Activated CD4-positive, alpha-beta T cell treated with anti-CD3 and anti-CD28 coated beads, Interleukin-2, amount 50 U/mL, for 24 hours (primary cell): ENCODE measurements at regions not wholly inside any gene's neighbourhood (a gene's known extent, or its start where the extent isn't known, plus 50 kb on each side); places are given as distances from the start of the nearest gene placed in this dataset.

Experiments used
- DNase-seq, 2 donors: peaks; one replicate each; pipeline ENCODE4 v3.0.0-alpha.2; 2020; ENCODE audit warnings: low read depth in 1 of 2, low spot score in 1 of 2

DNA sequence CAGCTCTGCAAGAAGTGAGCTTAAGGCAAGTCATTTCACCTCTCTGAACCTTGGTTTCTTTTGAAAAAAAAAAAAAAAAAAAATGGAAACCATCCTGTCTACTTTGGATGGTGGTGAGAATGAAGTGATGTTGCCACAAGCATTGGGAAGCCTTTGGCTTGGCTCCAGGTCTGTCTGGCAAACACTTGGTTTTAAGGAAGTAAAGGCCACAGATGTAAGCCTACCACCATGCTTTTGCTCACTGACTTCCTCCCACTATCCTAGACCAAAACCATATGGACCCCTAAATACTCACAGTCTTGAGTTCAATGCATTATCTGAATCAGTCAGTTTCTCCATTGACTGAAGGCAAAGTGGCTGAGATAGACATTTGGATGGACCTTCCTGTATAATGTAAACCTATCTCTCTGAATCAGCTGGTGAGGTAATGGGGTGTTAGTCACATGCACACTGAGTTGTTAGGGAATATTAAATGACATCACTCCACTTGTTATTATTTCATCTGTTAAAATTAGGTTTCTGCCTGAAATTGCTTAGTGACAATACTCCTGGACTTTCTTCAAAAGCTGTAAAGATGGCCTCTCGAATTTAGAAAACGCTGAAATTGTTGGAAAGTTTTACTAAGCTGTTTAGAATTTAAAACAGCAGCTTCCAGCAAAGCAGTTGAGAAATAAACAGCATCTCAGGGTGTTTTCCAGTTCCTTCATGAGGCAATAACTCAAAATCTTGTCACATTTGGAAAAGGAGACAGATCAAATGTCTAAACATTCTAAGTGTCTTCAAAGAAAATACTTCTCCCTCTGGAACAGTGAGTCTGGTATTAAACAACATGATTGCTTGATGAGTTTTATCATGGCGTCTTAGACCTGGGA, 833.5 kb downstream of the DHX35 start:
- DNase-seq = no peak

GRCh38 chr20:39792334-39792733, 830.2 kb downstream of the DHX35 start:
- DNase-seq = no peak

DNA sequence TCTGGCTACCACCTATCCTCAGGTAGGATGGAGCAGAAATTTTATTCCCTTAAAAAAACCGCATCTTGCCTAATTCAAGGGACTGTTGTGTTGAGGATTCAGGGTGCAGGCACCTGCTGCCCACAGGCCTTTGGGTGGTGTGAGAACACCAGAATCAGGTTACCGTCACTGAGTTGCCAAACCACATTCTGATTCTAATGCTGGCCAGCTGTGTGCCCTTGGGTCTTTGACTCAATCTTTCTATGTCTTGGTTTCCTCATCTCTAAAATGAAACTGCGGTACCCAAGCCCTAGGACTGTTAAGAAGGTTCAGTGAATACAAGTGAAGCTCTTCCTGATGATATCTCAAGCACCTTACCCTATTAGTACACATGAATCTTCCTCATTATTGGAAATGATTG, 827.3 kb downstream of the DHX35 start:
- no peak for DNase-seq

- no peak for DNase-seq
Measured at GRCh38 chr20:39785252-39785917, 823.2 kb downstream of the DHX35 start.

GRCh38 chr20:39784693-39785092, 822.5 kb downstream of the DHX35 start:
- no peak for DNase-seq

DNA sequence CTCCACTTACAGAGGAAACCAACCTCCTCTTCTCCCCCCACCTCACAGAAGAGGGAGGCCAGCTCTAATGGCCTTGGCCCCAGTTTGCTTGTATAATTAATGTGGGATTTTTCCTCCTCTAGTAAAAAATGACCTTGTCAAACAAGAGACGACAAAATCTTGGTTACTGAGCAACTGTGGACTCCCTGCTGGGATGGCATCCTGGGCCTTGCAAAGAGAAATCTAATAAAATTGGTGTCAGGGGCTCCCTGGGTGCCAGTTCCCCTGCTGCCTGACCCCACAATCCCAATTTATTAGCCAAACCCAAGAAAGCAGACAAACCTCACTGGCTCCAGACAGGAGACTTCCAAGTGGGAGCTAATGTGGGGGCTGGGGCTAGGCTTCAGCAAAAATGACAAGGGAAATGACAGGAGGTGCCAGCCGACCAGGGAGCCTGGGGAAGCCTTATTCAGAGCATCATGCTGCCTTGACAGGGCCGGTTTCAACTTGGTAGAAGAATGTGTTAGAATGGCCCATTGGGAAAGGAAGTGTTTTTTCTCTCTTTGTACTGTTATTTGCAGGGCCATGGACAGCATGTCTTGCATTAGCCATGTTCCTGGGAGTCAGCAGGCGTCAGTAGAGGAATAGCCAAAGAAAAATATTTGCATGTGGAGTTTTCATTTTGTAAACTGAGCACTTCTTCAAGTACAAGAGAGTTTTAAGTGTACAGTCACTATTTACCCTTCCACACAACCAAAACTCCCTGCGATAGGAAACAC, 816.9 kb downstream of the DHX35 start:
- DNase-seq = no peak

GRCh38 chr20:39778431-39778830, 816.3 kb downstream of the DHX35 start:
- DNase-seq = no peak

DNA sequence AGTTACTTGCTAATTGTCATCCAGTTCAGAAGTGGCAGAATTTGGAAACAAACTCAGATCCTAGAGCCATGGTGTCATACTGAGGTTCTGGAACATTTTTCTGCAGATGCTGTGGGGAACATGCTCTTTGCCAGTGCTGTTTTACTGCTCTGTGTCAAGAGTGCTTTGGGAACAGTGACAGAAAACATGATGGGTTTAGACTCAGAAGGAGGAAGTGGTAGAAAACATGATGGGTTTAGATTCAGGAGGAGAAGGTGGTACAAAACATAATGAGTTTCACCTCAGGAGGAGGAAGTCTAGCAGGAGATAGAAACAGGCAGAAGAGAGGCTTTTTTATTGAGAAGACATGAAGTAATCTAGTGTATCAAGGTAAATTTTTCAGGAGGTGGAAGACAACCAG, 815.5 kb downstream of the DHX35 start:
- no peak for DNase-seq

DNA sequence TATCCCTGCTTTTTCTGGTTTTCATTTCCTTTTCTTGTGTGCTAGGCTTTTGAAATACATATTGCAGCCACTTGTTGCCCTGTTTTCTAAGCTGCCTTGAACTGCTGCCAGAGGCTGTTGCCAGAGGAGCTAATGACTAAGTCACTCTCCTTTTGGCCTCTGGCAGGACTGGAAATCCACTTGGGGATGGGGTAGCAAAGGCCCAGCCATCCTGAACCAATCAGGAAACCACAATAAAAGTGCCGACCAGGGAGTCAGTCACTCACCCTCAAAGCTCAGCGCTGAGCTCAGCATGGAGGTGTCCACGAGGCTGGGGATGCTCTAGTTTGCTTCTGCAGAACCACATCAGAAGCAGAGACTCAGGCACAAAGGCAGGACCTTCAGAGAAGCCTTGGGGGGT, 813.0 kb downstream of the DHX35 start:
- DNase-seq = no peak

DNA sequence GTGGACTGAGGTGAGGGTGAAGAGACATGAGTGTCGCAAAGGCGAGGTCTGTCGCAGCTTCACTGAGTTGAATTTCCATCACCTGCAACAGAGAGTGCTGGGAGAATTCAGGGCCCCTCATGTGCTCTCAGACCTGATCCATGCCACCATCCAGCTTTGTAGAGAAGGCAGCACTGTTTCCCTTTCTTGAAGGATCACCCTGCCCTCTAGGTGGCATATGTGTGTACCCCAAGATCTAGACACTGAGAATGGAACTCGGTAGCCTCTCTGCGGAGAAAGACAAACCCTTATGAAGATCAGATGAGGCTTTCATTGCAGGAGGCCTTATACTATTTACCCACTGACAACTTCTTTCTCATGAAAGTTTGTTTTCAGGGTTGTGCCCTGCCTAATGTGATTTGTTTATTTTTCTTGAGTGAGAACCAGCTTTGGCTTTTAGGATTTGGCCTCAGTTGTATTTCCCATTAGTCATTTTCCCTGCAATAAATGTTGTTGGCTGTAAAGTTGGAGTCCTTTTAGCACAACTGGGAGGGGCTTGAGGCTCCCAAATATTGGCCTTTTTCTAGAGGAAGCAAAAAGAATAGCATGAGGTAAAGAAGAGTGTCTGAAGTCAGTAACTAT, 811.3 kb downstream of the DHX35 start:
- DNase-seq = no peak

DNA sequence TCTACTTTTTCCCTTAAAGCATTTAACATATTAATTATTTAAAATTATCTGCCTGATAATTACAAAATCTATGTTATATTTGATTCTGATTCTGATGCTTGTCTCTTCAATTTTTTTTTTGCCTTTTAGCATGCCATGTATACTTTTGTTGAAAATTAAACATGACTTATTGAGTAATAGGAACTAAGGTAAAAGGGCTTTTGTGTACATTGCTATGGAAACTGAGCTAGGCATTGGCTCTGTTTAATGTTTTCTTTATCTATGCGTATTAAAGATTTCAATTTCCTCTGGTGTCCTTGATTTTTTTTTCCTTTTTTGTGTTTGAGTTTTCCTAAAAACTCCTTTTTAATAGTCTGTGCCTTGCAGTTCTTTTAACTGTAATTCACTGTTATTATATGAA, 805.2 kb downstream of the DHX35 start:
- DNase-seq = no peak

DNA sequence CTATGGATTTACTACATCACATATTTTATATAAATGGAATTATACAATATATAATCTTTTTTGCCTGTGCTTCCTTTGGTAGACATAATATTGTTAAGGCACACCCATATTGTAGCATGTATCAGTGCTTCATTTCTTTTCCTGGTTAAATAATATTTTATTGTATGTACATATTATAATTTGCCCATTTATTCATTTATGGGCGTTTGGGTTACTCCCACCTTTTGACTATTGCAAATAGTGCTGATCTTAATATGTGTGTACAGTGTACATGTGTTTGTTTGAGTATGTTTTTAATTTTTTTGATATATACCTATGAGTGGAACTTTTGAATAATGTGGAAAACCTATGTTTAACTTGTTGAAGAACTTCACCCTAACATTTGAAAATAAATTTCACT, 804.2 kb downstream of the DHX35 start:
- DNase-seq = no peak

- DNase-seq = no peak
Measured at GRCh38 chr20:39762716-39763115, 800.6 kb downstream of the DHX35 start.

DNA sequence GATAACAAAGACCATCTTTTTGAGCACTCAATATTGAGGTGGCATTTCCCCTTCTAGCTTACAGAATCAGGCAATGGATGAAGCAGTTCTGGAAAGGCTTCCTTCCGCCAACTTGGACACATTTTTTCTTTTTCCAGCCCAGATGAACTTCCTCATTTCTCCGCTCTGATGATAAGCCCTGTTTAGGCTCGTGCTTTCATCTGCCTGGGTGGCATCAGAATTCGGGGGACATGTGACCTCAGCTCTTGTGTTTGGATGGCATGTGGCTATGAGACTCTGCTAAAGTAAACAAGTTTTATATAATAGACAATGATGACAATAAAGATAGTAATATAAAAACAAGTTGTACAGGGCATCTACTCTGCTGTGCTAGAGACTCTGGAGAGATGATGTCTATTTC, 796.7 kb downstream of the DHX35 start:
- no peak for DNase-seq

DNA sequence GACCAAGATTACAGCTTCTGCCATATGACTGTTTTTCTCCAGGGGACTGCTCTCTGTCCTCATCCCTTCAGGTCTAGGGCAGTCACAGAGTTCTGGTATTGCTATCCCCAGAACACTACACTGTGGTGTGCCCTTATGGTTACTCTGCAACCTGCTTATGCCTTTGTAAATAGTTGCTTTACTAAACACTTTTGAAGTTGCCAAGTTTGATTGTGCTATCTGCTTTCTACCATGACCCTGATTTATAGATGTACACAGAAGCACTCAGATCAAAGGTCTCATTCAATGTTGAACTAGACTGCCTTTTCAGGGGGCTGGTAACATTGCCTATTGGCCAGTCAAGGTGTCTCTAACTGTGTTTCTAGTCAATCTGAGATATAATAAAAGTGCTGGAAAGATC, 794.7 kb downstream of the DHX35 start:
- DNase-seq = no peak

DNA sequence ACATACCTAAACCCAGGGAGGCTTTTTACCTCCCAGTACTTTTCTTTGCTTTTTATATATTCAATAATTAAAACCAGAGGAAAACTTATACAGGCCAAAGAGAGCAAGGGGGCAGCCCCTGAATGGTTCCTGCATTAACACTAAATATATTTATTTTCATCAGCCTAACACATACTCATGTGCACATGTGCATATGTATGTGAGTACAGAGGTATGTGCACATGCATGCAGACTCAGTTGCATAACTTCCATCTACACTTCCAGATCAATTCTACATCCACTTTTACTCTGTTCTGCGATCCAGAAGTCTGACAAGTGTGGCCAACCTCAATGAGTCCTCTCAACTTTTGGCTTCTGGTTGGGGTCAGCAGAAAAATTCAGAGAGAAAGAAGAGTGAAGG, 794.2 kb downstream of the DHX35 start:
- DNase-seq = no peak

DNA sequence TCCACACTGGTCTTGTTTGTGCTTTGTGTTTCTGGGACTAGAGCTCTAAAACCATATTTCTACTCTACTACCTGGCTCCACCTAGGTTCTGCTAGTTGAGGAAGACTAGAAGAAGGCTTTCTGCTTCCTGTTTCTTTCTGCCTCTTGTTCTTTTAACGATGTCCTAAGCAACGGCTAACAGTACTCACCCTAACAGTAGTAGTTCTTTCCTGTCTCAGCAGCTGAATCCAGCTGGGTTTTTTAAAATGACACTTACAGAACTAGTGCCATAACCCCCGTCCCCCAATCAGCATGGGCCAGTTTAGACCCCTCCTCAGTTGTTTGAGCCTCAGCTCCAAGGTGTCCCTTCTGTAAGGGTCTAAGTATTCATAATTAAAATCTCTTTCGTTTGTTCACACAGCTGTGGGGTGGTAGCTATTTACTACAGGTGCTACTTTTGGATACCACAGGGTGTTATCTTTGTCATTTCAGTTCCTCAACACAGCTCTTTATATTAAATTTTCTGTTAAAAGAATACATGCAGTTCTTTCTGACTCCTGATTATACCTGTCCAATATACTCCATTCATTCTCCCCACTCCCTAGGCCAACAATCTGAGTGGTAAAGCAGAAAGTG, 790.2 kb downstream of the DHX35 start:
- DNase-seq = no peak

GRCh38 chr20:39751557-39752137, 789.5 kb downstream of the DHX35 start:
- DNase-seq = no peak

GRCh38 chr20:39745380-39745779, 783.2 kb downstream of the DHX35 start:
- no peak for DNase-seq

DNA sequence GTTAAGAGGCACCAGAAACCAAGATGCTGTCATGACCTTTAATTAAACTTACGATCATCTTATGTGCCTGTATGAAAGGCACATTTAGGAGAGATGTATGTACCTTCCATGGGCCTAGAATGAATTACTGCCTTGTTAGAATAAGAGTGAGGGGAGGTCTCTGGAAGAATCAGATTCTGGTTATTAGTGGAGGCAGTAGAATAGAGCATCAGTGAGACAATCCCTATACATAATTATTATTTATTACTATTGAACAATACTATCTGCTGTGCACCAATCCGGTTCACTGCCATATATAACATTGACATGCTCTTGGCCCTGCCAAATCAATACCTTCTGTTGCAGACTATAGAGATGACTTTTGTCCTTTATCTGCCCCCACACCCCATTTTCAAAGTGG, 776.5 kb downstream of the DHX35 start:
- no peak for DNase-seq
